IPS-20b (cell line): ENCODE measurements at regions not wholly inside any gene's neighbourhood (a gene's known extent, or its start where the extent isn't known, plus 50 kb on each side); places are given as distances from the start of the nearest gene placed in this dataset.

Experiments used
- H3K27ac ChIP-seq: one replicate; pipeline ENCODE4 v1.5.1; 2013; ENCODE audit warnings: low read length
- H3K27me3 ChIP-seq: 2 replicates; pipeline ENCODE4 v1.6.1; 2013; ENCODE audit warnings: mild to moderate bottlenecking, low read length, inconsistent platforms; ENCODE audit not compliant: insufficient read depth
- H3K36me3 ChIP-seq: 2 replicates; pipeline ENCODE4 v1.6.1; 2013; ENCODE audit warnings: low read depth, mild to moderate bottlenecking, inconsistent platforms, low read length, moderate library complexity; ENCODE audit not compliant: insufficient read depth
- H3K4me1 ChIP-seq: 2 replicates; pipeline ENCODE4 v1.6.1; 2013; ENCODE audit warnings: mild to moderate bottlenecking, control low read depth, inconsistent platforms, low read length, moderate library complexity; ENCODE audit not compliant: insufficient read depth
- H3K4me3 ChIP-seq: 2 replicates; pipeline ENCODE4 v1.5.1; 2013; ENCODE audit warnings: mild to moderate bottlenecking, low read length, inconsistent platforms
- H3K9ac ChIP-seq: 2 replicates; pipeline ENCODE4 v1.6.1; 2013; ENCODE audit warnings: low read depth, mild to moderate bottlenecking, inconsistent platforms, low read length, moderate library complexity
- H3K9me3 ChIP-seq: 2 replicates; pipeline ENCODE4 v1.6.1; 2013; ENCODE audit warnings: mild to moderate bottlenecking, low read depth, low read length, inconsistent platforms; ENCODE audit not compliant: insufficient read depth

DNA sequence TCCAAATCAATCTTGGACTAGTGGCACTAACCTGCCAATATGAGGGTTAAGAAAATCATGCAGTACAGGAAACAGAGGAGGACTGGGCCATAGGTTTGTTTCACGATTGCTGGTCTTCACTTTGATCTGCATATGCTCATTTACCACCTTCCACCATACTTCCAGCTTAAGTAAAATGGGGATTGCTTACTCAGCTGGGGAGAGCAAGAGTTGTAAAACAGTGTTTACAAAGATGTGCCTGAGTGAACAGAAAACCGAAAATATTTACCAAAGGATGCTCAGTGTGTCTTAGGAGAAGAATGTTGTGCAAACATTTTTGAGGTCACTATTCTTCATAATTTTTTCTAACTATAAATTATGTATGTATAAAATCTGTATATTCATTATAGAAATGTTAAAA, 65.1 kb upstream of the DNAH5 start:
- Histone ChIP-seq H3K9ac (no peak overlapping the region), H3K4me3 (no peak overlapping the region)

DNA sequence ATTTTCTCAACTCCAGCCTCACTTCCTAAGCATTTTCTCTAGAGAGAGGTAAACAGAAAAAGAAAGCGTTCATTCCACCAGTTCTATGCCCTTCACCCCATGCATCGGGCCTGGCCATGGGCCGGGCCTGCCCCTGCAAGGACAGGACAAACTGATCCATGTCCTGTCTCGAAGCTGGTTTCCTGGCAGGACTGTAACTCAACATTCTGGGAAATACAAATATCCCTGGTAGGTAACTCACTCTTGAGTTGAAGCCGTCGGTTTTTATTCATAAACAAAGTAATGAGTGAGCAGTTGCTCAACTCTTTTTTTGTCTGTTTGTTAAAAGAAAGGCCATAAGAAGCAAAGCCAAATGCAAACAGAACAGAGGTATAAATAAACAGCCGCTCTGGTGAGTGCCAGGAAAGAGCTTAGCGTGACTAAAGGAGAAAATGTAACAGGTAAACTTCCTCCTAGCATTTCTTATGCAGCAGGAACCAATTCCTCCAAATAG, 64.4 kb upstream of the DNAH5 start:
- Histone ChIP-seq H3K36me3 (no peaks in the 10 kb centered on the region), H3K9me3 (no peaks in the 10 kb centered on the region), H3K4me1 (peaks cover 9% of the 10 kb centered on the region), H3K9ac (no peak overlapping the region), H3K4me3 (no peak overlapping the region), H3K27ac (no peak overlapping the region), H3K27me3 (no peaks in the 10 kb centered on the region)

More for the DNA sequence above, 65.1 kb upstream of the DNAH5 start:
- H3K27ac ChIP-seq, result no peak overlapping the region
- H3K4me1 ChIP-seq, result peaks cover 9% of the 10 kb centered on the region
- H3K36me3 ChIP-seq, result no peaks in the 10 kb centered on the region
- H3K9me3 ChIP-seq, result no peaks in the 10 kb centered on the region
- no peaks in the 10 kb centered on the region for H3K27me3 ChIP-seq

- H3K4me3 ChIP-seq, result no peak overlapping the region
- H3K27ac ChIP-seq, result no peak overlapping the region
- H3K27me3 ChIP-seq, result no peaks in the 10 kb centered on the region
- H3K9me3 ChIP-seq, result no peaks in the 10 kb centered on the region
- peaks cover 9% of the 10 kb centered on the region for H3K4me1 ChIP-seq
- H3K9ac ChIP-seq, result no peak overlapping the region
- no peaks in the 10 kb centered on the region for H3K36me3 ChIP-seq
These were observed 62.5 kb upstream of the DNAH5 start for GRCh38 chr5:14006823-14007520.

DNA sequence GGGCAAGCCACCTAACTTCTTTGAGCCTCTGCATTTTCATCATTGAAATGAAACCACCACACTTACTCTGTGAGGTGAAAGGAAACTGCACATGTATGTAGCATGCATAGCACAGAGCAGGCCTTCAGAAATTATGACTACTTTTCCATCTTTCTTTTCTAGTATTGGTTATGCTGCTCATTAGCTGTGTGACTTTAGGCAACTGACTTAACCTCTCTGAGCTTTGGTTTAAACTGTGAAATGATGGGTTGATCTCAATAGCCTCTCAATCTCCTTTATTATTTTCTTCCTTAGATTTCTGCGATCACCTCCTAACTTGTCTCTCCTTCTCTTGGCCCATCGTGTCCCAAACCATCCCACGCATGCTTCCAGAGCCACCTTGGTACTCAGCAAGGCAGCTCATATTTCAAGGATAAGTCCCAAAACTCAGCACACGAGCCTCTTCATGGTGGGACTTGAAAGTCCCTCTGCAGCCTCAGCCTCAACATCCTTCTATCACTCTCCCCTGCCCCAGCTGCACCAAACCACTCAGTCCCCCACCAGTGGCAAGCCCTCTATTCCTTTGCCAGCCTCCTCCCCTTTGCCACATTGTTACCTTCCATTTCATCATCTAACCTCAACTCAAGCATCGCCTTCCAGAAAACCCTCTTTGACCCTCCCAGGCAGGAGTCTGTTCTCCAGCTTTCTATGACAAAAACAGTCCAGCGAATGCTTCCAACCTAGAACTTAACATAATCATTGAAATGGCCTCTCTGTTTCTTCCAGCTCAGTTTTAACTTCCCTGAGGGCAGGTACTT, 60.3 kb upstream of the DNAH5 start:
- Histone ChIP-seq H3K27me3 (no peaks in the 10 kb centered on the region), H3K9ac (no peak overlapping the region), H3K36me3 (no peaks in the 10 kb centered on the region), H3K9me3 (no peaks in the 10 kb centered on the region), H3K27ac (no peak overlapping the region), H3K4me3 (no peak overlapping the region), H3K4me1 (peaks cover 9% of the 10 kb centered on the region; the same call in 1 of the 2 replicates)

GRCh38 chr5:14003936-14004335, 59.4 kb upstream of the DNAH5 start:
- H3K27me3 ChIP-seq, result no peaks in the 10 kb centered on the region
- no peaks in the 10 kb centered on the region for H3K36me3 ChIP-seq
- 0 out of 2 replicates have a peak, but pooled peaks cover 2% of the 10 kb centered on the region for H3K4me1 ChIP-seq
- no peak overlapping the region for H3K9ac ChIP-seq
- H3K4me3 ChIP-seq, result no peak overlapping the region
- H3K9me3 ChIP-seq, result no peaks in the 10 kb centered on the region
- H3K27ac ChIP-seq, result no peak overlapping the region

- H3K4me3 ChIP-seq, result no peak overlapping the region
- H3K27ac ChIP-seq, result no peak overlapping the region
- H3K27me3 ChIP-seq, result no peaks in the 10 kb centered on the region
- H3K9me3 ChIP-seq, result no peaks in the 10 kb centered on the region
- H3K9ac ChIP-seq, result no peak overlapping the region
- no peaks in the 10 kb centered on the region for H3K36me3 ChIP-seq
- H3K4me1 ChIP-seq, result no peaks in the 10 kb centered on the region
These were observed 59.0 kb upstream of the DNAH5 start for GRCh38 chr5:14003513-14003912.

DNA sequence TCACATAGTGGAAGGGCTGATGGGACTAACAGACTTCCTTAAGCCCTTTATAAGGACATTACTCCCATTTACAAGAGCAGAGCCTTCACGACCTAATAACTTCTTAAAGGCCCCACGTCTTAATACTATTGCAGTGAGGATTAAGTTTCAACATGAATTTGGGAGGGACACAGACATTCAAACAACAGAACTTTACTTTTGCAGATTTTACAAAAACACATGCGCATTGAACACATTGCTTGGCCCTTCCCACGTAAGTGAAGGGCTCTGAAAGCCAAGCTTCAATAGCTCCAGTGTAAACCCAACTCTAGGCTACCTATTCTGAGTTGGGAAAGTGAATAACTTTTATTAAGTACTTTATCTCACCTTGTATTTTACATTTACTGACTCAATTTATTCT, 53.8 kb upstream of the DNAH5 start:
- peaks cover 10% of the 10 kb centered on the region for H3K9me3 ChIP-seq
- H3K27me3 ChIP-seq, result no peaks in the 10 kb centered on the region
- no peak overlapping the region for H3K27ac ChIP-seq
- H3K4me1 ChIP-seq, result no peaks in the 10 kb centered on the region
- no peaks in the 10 kb centered on the region for H3K36me3 ChIP-seq
- no peak overlapping the region for H3K9ac ChIP-seq
- H3K4me3 ChIP-seq, result no peak overlapping the region

DNA sequence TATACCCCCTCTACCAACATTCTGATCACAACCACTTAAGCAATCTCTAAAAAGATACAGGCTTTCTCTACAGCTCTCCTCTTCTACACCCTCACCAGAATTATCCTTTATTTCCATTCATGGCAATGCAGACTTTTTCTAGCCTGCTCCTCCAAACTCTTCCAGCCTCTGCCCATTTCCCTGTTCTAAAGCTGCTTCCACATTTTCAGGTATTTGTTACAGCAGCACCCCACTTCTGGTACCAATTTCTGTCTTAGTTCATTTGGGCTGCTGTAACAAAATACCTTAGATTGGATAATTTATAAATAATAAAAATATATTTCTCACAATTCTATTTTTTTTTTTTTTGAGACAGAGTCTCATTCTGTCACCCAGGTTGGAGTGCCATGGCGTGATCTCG, 53.0 kb upstream of the DNAH5 start:
- Histone ChIP-seq H3K27ac (no peak overlapping the region), H3K9me3 (peaks cover 10% of the 10 kb centered on the region), H3K9ac (no peak overlapping the region), H3K27me3 (no peaks in the 10 kb centered on the region), H3K4me1 (no peaks in the 10 kb centered on the region), H3K36me3 (no peaks in the 10 kb centered on the region), H3K4me3 (no peak overlapping the region)

DNA sequence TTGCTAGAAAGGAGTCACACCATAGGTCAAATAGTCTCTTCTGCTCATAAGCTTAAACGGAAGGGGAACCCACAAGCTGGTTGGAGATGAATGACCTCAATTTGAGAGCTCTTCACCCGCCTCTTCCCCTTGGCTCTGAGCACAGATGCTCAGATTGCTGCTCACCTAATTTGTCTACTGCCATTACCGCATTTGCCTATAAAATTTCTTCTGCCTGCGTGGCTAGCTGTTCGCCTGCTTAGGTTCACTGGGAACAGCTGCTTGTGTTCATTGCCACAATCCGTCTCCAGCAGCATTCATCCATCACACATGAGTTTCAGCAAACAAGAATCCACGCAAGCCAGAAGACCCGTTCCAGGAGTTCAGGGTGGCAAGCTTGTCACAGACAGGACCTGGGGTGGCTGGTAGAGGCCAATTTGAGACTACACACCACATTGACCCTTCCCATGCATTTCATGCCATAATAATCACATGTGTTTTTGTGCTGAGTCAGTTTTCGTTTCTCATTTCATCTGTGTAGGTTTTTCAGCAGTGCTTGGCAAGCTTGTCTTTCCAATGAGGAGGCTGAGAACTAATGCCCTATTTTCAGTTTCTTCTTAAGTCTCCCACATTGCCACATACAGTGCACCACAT, 50.2 kb upstream of the DNAH5 start:
- H3K4me1 ChIP-seq, result peaks cover 5% of the 10 kb centered on the region; the same call in 1 of the 2 replicates

More for the DNA sequence above, 50.2 kb upstream of the DNAH5 start:
- H3K27me3 ChIP-seq, result no peaks in the 10 kb centered on the region
- peaks cover 10% of the 10 kb centered on the region for H3K9me3 ChIP-seq
- no peak overlapping the region for H3K4me3 ChIP-seq
- no peaks in the 10 kb centered on the region for H3K36me3 ChIP-seq
- H3K27ac ChIP-seq, result no peak overlapping the region
- no peak overlapping the region for H3K9ac ChIP-seq
